Loucy (cell line): ENCODE measurements at regions not wholly inside any gene's neighbourhood (a gene's known extent, or its start where the extent isn't known, plus 50 kb on each side); places are given as distances from the start of the nearest gene placed in this dataset.

Experiments used
- EZH2phosphoT487 ChIP-seq: fragments of 200-600 bp; IDR thresholded peaks from 2 replicates; pipeline ENCODE4 v1.6.1; 2018; ENCODE audit warnings: antibody characterized with exemption, mild to moderate bottlenecking, moderate library complexity, borderline replicate concordance
- TF ChIP-seq, protein P1 (sequence below): fragments of 200-600 bp; sonication (generic); conservative IDR thresholded peaks from 2 replicates; pipeline ENCODE4 v1.5.1; 2014; ENCODE audit warnings: mild to moderate bottlenecking, antibody characterized with exemption, low read length

DNA sequence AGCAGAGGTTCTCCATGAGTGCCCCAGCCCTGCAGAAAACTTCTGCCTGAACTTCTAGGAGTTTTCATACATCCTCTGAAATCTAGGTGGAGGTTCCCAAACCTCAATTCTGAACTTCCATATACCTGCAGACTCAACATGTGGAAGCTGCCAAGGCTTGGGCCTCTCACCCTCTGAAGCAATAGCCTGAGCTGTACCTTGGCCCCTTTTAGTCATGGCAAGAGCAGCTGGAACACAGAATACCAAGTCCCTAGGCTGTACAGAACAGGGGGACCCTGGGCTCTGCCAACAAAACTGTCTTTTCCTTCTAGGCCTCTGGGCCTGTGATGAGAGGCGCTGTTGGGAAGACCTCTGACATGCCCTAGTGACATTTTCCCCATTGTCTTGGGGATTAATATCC is 494.3 kb upstream of the FOXG1 start:
- TF ChIP-seq, protein P1, sequence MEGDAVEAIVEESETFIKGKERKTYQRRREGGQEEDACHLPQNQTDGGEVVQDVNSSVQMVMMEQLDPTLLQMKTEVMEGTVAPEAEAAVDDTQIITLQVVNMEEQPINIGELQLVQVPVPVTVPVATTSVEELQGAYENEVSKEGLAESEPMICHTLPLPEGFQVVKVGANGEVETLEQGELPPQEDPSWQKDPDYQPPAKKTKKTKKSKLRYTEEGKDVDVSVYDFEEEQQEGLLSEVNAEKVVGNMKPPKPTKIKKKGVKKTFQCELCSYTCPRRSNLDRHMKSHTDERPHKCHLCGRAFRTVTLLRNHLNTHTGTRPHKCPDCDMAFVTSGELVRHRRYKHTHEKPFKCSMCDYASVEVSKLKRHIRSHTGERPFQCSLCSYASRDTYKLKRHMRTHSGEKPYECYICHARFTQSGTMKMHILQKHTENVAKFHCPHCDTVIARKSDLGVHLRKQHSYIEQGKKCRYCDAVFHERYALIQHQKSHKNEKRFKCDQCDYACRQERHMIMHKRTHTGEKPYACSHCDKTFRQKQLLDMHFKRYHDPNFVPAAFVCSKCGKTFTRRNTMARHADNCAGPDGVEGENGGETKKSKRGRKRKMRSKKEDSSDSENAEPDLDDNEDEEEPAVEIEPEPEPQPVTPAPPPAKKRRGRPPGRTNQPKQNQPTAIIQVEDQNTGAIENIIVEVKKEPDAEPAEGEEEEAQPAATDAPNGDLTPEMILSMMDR, result no peak
- TF ChIP-seq EZH2phosphoT487, result no peak
